ENCODE measurements at regions not wholly inside any gene's neighbourhood (a gene's known extent, or its start where the extent isn't known, plus 50 kb on each side); places are given as distances from the start of the nearest gene placed in this dataset.
A peak's percentile ranks its signal among the peaks of the same experiment; 100 is the strongest.
"Not testable (repeated sequence)": the region's sequence is repeated elsewhere in the genome, so short reads cannot be mapped to it uniquely, and the experiment has no call there.

GRCh38 chr10:8350250-8350967 lies 295.9 kb downstream of the GATA3 start:
- no peak for DNase-seq

- no peak for DNase-seq
Measured at GRCh38 chr10:8352171-8353075, 297.9 kb downstream of the GATA3 start.

- no peak for DNase-seq
Measured at GRCh38 chr10:8356283-8356682, 301.8 kb downstream of the GATA3 start.

- DNase-seq: no peak
Measured at GRCh38 chr10:8359467-8359866, 305.0 kb downstream of the GATA3 start.

GRCh38 chr10:8360365-8360764 lies 305.9 kb downstream of the GATA3 start:
- no peak for DNase-seq

- no peak for DNase-seq
Measured at GRCh38 chr10:8360814-8361509, 306.5 kb downstream of the GATA3 start.

- DNase-seq: no peak
Measured at GRCh38 chr10:8361510-8361844, 307.0 kb downstream of the GATA3 start.

- DNase-seq: peak; percentile 46 to 51
Measured at GRCh38 chr10:8365935-8366911, 311.7 kb downstream of the GATA3 start.

- DNase-seq: not testable (repeated sequence)
Measured at GRCh38 chr10:8367672-8368411, 313.4 kb downstream of the GATA3 start.

GRCh38 chr10:8369666-8370065 lies 315.2 kb downstream of the GATA3 start:
- no peak for DNase-seq

GRCh38 chr10:8374334-8374733 lies 319.8 kb downstream of the GATA3 start:
- no peak for DNase-seq

- DNase-seq: no peak
Measured at GRCh38 chr10:8375137-8375536, 320.6 kb downstream of the GATA3 start.

GRCh38 chr10:8378198-8378983 lies 323.9 kb downstream of the GATA3 start:
- DNase-seq: no peak

- DNase-seq: no peak
Measured at GRCh38 chr10:8379906-8380832, 325.7 kb downstream of the GATA3 start.

- no peak for DNase-seq
Measured at GRCh38 chr10:8380833-8381496, 326.5 kb downstream of the GATA3 start.

GRCh38 chr10:8386781-8387180 lies 332.3 kb downstream of the GATA3 start:
- no peak for DNase-seq

- DNase-seq: no peak
Measured at GRCh38 chr10:8389630-8390029, 335.1 kb downstream of the GATA3 start.

GRCh38 chr10:8392216-8392615 lies 337.7 kb downstream of the GATA3 start:
- no peak for DNase-seq

GRCh38 chr10:8393531-8393930 lies 339.0 kb downstream of the GATA3 start:
- no peak for DNase-seq

Measured in activated CD4-positive, alpha-beta T cell treated with anti-CD3 and anti-CD28 coated beads for 4 hours (primary cell).